ENCODE measurements at regions not wholly inside any gene's neighbourhood (a gene's known extent, or its start where the extent isn't known, plus 50 kb on each side); places are given as distances from the start of the nearest gene placed in this dataset.

DNA sequence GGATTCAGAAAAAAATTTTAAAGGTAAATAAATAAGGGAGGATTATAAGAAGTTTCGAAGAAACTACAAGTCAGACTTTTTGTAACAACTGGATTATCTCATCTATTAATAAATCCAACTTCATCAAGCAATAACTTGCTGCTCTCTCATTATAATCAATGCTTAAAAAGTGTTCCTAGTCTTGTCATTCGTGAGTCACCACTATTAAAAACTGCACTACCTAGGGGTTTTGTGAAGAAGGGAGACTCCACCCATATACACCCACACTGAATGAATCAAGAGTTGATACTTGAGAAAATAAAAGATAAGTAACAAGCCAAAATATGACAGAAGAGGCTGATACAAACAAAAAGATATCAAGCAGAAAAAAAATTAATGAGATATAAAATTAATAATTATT is 360.5 kb downstream of the ZNF674 start:
- no peak for TF ChIP-seq CTCF (IDR thresholded peaks at IDR 0.05; ENCODE audit: low read length)
- TF ChIP-seq EZH2 (IDR thresholded peaks at IDR 0.05; ENCODE audit: borderline replicate concordance, low read length): no peak

Measured in OCI-LY1 (cell line).